ENCODE measurements at regions not wholly inside any gene's neighbourhood (a gene's known extent, or its start where the extent isn't known, plus 50 kb on each side); places are given as distances from the start of the nearest gene placed in this dataset.

DNA sequence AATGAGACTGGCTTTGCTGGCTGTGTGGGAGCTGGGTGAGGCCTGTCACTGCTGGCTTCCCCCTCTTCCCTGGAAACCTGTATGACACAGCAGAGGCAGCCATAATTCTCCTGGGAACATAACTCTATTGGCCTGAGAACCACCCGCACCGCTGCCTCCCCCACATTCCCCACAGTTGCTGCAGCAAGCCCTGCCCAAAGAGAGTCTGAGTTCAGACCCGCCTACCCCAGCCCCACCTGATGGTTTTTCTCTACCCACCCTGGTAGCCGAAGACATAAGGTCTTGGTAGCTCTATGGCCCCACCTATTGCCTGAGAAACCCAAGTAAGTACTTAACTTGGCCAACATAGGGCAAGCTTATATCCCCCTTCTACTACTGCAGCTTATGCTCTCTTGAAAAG, 174.8 kb downstream of the C11orf91 start:
- no peak for DNase-seq
- TF ChIP-seq POLR2A (IDR thresholded peaks at IDR 0.05) (no peak), CTCF (IDR thresholded peaks at IDR 0.05) (no peak)
- H3K4me1 ChIP-seq: no peaks in the 10 kb centered on the region
- H3K36me3 ChIP-seq: no peaks in the 10 kb centered on the region
- no peaks in the 10 kb centered on the region for H3K9me3 ChIP-seq
- H3K4me3 ChIP-seq: no peak overlapping the region
- H3K27me3 ChIP-seq: no peaks in the 10 kb centered on the region
- no peak overlapping the region for H3K27ac ChIP-seq

DNA sequence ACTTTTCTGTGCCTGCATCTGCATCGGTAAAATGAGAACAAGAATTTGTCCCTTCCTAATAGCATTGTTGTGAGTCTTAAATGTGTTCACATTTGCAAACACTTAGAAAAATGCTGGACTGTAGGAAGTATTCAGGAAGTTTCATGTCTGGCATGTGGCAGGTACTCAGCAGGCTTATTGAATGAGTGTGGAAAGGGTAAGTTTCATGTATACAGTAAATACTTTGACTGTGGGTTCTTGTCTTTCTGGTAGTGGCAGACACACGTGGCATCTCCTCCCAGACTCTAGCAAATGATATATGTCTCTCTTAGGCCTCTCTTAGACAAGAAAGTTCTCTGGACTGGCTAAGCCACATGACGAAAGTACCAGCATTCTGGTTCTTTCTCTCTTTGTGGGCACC, 179.2 kb downstream of the C11orf91 start:
- H3K4me3 ChIP-seq: no peak overlapping the region
- no peaks in the 10 kb centered on the region for H3K27me3 ChIP-seq
- no peak for DNase-seq
- no peaks in the 10 kb centered on the region for H3K4me1 ChIP-seq
- H3K9me3 ChIP-seq: no peaks in the 10 kb centered on the region
- TF ChIP-seq CTCF (IDR thresholded peaks at IDR 0.05) (no peak), POLR2A (IDR thresholded peaks at IDR 0.05) (no peak)
- H3K36me3 ChIP-seq: no peaks in the 10 kb centered on the region
- no peak overlapping the region for H3K27ac ChIP-seq

DNA sequence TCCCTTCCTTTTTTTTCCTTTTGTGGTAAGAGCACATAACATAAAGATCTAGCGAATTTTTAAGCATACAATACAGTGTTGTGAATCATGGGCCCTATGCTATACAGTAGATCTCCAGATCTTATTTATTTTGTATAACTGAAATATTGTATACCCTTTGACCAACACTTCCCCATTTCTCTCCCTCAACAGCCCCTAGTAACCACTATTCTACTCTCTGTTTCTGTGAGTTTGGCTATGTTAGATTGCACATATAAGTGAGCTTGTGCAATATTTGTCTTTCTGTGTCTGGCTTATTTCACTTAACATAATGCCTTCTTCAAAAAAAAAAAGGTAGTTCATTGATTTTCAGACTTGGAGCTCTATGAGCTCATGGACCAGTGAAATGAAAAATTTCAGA, 180.5 kb downstream of the C11orf91 start:
- TF ChIP-seq POLR2A (IDR thresholded peaks at IDR 0.05): no peak
- TF ChIP-seq CTCF (IDR thresholded peaks at IDR 0.05): no peak
- no peak for DNase-seq
- H3K9me3 ChIP-seq: no peaks in the 10 kb centered on the region
- H3K27me3 ChIP-seq: no peaks in the 10 kb centered on the region
- no peak overlapping the region for H3K4me3 ChIP-seq
- no peak overlapping the region for H3K27ac ChIP-seq
- H3K4me1 ChIP-seq: no peaks in the 10 kb centered on the region
- no peaks in the 10 kb centered on the region for H3K36me3 ChIP-seq

- Histone ChIP-seq H3K9me3 (no peaks in the 10 kb centered on the region), H3K4me1 (no peaks in the 10 kb centered on the region), H3K4me3 (no peak overlapping the region), H3K27me3 (no peaks in the 10 kb centered on the region), H3K36me3 (no peaks in the 10 kb centered on the region), H3K27ac (no peak overlapping the region)
- no peak for TF ChIP-seq CTCF (IDR thresholded peaks at IDR 0.05)
- no peak for TF ChIP-seq POLR2A (IDR thresholded peaks at IDR 0.05)
- no peak for DNase-seq
Measured at GRCh38 chr11:33515347-33515746, 185.3 kb downstream of the C11orf91 start.

DNA sequence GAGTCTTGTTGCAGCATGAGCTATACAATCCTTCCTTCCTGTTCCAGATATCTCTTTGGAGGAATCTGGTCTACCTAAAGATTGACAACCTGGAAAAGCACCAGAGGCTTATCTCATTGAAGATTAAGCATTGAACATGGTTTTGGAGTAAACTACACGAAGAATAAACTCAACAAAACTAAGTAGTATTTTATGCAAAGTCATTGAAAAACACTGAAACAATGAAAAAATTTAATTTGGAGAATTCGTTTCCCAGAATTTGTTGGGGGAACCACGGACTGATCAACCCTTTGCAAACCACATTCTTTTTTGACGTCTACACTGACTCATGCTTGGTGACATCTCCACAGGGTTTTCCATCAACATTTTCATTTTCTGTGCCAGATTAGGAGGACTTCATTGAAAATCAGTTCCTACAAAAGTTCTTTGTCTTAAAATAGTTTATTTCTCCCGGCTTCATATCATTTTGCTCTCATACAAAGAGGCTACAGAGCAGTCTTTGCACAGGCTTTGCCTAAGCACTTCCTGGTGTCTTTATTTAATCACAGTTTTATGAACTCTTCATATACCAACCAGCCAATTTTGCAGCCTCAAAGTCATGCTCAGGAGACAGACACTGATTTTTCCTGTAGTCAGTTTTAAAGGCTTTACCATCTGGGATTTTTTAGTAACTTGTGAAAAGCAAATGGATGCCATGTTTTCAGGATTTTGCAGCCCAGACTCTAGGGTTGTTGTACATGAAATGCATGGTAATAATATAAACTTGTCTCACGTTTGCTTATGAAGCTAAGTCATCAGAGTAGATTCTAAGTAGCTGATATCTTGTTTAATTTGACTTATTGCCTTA, 186.3 kb downstream of the C11orf91 start:
- no peaks in the 10 kb centered on the region for H3K4me1 ChIP-seq
- no peak overlapping the region for H3K4me3 ChIP-seq
- no peaks in the 10 kb centered on the region for H3K36me3 ChIP-seq
- H3K27me3 ChIP-seq: no peaks in the 10 kb centered on the region
- H3K9me3 ChIP-seq: no peaks in the 10 kb centered on the region
- H3K27ac ChIP-seq: no peak overlapping the region
- DNase-seq: no peak
- TF ChIP-seq POLR2A (IDR thresholded peaks at IDR 0.05) (no peak), CTCF (IDR thresholded peaks at IDR 0.05) (no peak)
